Activated CD8-positive, alpha-beta T cell treated with anti-CD3 and anti-CD28 coated beads for 36 hours (primary cell): ENCODE measurements at regions not wholly inside any gene's neighbourhood (a gene's known extent, or its start where the extent isn't known, plus 50 kb on each side); places are given as distances from the start of the nearest gene placed in this dataset.

Source experiments
- ATAC-seq: fragments of 200-7000 bp; cut with Tn5 transposase; one replicate; pipeline ENCODE4 v1.10.0; 2021; ENCODE audit warnings: mild to moderate bottlenecking, moderate library complexity
- CTCF ChIA-PET: fragments of 350-600 bp; sonication (Branson Sonifier 250); formaldehyde crosslinking; loops from one replicate; lab custom pipeline; 2021; ENCODE audit warnings: antibody characterized with exemption; lab: Charles Lee
- POLR2A ChIA-PET: fragments of 350-600 bp; sonication (Branson Sonifier 250); formaldehyde crosslinking; loops from one replicate; lab custom pipeline; 2021; ENCODE audit warnings: antibody characterized with exemption; lab: Charles Lee
- DNase-seq: peaks from one replicate; pipeline ENCODE4 v3.0.0-alpha.2; 2020
- H3K27ac Mint-ChIP-seq: one replicate; pipeline ENCODE4 v1.8.0; 2021; ENCODE audit warnings: mild to moderate bottlenecking, mixed read lengths
- H3K27me3 Mint-ChIP-seq: one replicate; pipeline ENCODE4 v1.8.0; 2021; ENCODE audit warnings: mixed read lengths
- H3K36me3 Mint-ChIP-seq: one replicate; pipeline ENCODE4 v1.8.0; 2021; ENCODE audit warnings: low read depth, mixed read lengths
- H3K4me1 Mint-ChIP-seq: one replicate; pipeline ENCODE4 v1.8.0; 2021; ENCODE audit warnings: low read depth, mixed read lengths
- H3K4me3 Mint-ChIP-seq: one replicate; pipeline ENCODE4 v1.8.0; 2021; ENCODE audit warnings: mild to moderate bottlenecking, moderate library complexity, mixed read lengths
- H3K9me3 Mint-ChIP-seq: one replicate; pipeline ENCODE4 v1.8.0; 2021; ENCODE audit warnings: mixed read lengths
- CTCF ChIP-seq: fragments of 200-600 bp; IDR thresholded peaks from one replicate; pipeline ENCODE4 v1.8.0; 2022; ENCODE audit warnings: antibody characterized with exemption, mild to moderate bottlenecking
- intact Hi-C: fragments of 100-400 bp; cut with micrococcal nuclease; formaldehyde crosslinking; loops from one replicate; pipeline ENCODE4 v1.10.0; 2022

- intact Hi-C loops: no loop called here
- DNase-seq: peak; percentile 22
- no peaks in the 10 kb centered on the region for H3K27me3 Mint-ChIP-seq
- H3K4me3 Mint-ChIP-seq: no peak overlapping the region
- H3K27ac Mint-ChIP-seq: no peak overlapping the region
- CTCF ChIA-PET: interaction anchor here (1.9 kb wide), 1 partner anchor 40 kb away, joined by 7 read pairs; no protein-coding TSS in a partner anchor
- TF ChIP-seq CTCF: no peak
- H3K36me3 Mint-ChIP-seq: no peaks in the 10 kb centered on the region
- no peaks in the 10 kb centered on the region for H3K9me3 Mint-ChIP-seq
- ATAC-seq: peak; percentile 57
- POLR2A ChIA-PET: no interaction called here
- H3K4me1 Mint-ChIP-seq: peaks cover 52% of the 10 kb centered on the region
Observed at GRCh38 chr14:98018628-98019027, 1221.4 kb downstream of the VRK1 start.

- Mint-ChIP-seq H3K4me3 (no peak overlapping the region), H3K27me3 (no peaks in the 10 kb centered on the region)
Observed at GRCh38 chr14:98022541-98023520, 1225.6 kb downstream of the VRK1 start.

GRCh38 chr14:98028162-98028561, 1231.0 kb downstream of the VRK1 start:
- peaks cover 9% of the 10 kb centered on the region for H3K9me3 Mint-ChIP-seq
- TF ChIP-seq CTCF: no peak
- intact Hi-C loops: no loop called here
- no peak overlapping the region for H3K4me3 Mint-ChIP-seq
- H3K4me1 Mint-ChIP-seq: no peaks in the 10 kb centered on the region
- H3K36me3 Mint-ChIP-seq: no peaks in the 10 kb centered on the region
- DNase-seq (no peak), ATAC-seq (no peak)
- H3K27ac Mint-ChIP-seq: no peak overlapping the region
- H3K27me3 Mint-ChIP-seq: no peaks in the 10 kb centered on the region
- POLR2A ChIA-PET: interaction anchor here (0.6 to 0.7 kb wide), 2 partner anchors 137 to 148 kb away, joined by 3 to 5 read pairs; no protein-coding TSS in a partner anchor
- CTCF ChIA-PET: no interaction called here

More at GRCh38 chr14:98022541-98023520, 1225.6 kb downstream of the VRK1 start:
- no peaks in the 10 kb centered on the region for H3K36me3 Mint-ChIP-seq
- DNase-seq (no peak), ATAC-seq (no peak)
- CTCF ChIA-PET: interaction anchor here (1.5 kb wide), 1 partner anchor 24 kb away, joined by 5 read pairs; no protein-coding TSS in a partner anchor
- H3K27ac Mint-ChIP-seq: no peak overlapping the region
- peaks cover 16% of the 10 kb centered on the region for H3K4me1 Mint-ChIP-seq
- TF ChIP-seq CTCF: no peak
- no peaks in the 10 kb centered on the region for H3K9me3 Mint-ChIP-seq
- intact Hi-C loops: no loop called here
- POLR2A ChIA-PET: interaction anchor here (0.9 kb wide), 1 partner anchor 8 kb away, joined by 4 read pairs; no protein-coding TSS in a partner anchor

GRCh38 chr14:98035396-98035795, 1236.6 kb downstream of the BCL11B start:
- Mint-ChIP-seq H3K36me3 (no peaks in the 10 kb centered on the region), H3K9me3 (peaks cover 9% of the 10 kb centered on the region), H3K4me3 (no peak overlapping the region), H3K27ac (no peak overlapping the region), H3K4me1 (no peaks in the 10 kb centered on the region), H3K27me3 (no peaks in the 10 kb centered on the region)
- ATAC-seq: no peak
- ChIA-PET CTCF (no interaction called here), POLR2A (no interaction called here)
- intact Hi-C loops: no loop called here
- no peak for DNase-seq
- no peak for TF ChIP-seq CTCF

- ChIA-PET POLR2A (no interaction called here), CTCF (no interaction called here)
- no peak for TF ChIP-seq CTCF
- intact Hi-C loops: no loop called here
- no peak for DNase-seq
- Mint-ChIP-seq H3K4me1 (peaks cover 4% of the 10 kb centered on the region), H3K9me3 (peaks cover 6% of the 10 kb centered on the region), H3K27ac (no peak overlapping the region), H3K4me3 (no peak overlapping the region), H3K27me3 (no peaks in the 10 kb centered on the region), H3K36me3 (no peaks in the 10 kb centered on the region)
- no peak for ATAC-seq
Observed at GRCh38 chr14:98037831-98038230, 1234.2 kb downstream of the BCL11B start.
